ENCODE measurements at regions not wholly inside any gene's neighbourhood (a gene's known extent, or its start where the extent isn't known, plus 50 kb on each side); places are given as distances from the start of the nearest gene placed in this dataset.

GRCh38 chr9:17900606-17901005 lies 321.7 kb downstream of the SH3GL2 start:
- TF ChIP-seq EZH2 (IDR thresholded peaks at IDR 0.05; ENCODE audit: low read length, missing control alignments) (no peak), CTCF (conservative IDR thresholded peaks at IDR 0.05 in 1 of 2, IDR thresholded peaks at IDR 0.05 in 1 of 2; ENCODE audit: low read depth in 1 of 2, low read length in 2 of 2) (no peak)
